ENCODE measurements at regions not wholly inside any gene's neighbourhood (a gene's known extent, or its start where the extent isn't known, plus 50 kb on each side); places are given as distances from the start of the nearest gene placed in this dataset.

DNA sequence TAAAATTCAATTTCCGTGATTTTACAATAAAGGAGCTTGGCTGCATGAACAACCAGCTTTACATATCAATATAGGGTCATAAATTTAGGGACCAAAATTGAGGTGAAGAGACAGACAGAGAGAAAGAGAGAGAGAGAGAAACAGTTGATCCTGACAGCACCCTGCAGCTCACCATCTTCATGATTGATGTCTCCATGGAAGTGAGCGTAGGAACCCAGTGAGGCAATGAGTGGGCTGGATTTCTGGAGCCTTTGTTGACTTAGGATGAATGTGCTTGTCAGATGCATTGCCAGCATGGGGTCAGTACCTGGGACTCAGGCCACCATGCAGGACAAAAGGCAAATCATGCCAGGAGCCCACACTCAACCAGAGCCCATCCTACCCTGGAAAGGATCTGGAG is 165.1 kb upstream of the SYNDIG1 start:
- TF ChIP-seq JUN (IDR thresholded peaks at IDR 0.05) (no peak), SMC3 (IDR thresholded peaks at IDR 0.05) (no peak)

All from A549 (cell line).